HG02981 (cell line): ENCODE measurements at regions not wholly inside any gene's neighbourhood (a gene's known extent, or its start where the extent isn't known, plus 50 kb on each side); places are given as distances from the start of the nearest gene placed in this dataset.

Source experiments
- ATAC-seq: cut with Tn5 transposase; IDR thresholded peaks from one replicate; pipeline ENCODE4 v1.9.1; 2021; ENCODE audit warnings: mild to moderate bottlenecking, moderate library complexity; ENCODE audit not compliant: unreplicated experiment

GRCh38 chr2:177075254-177075653 lies 137.3 kb upstream of the HNRNPA3 start:
- ATAC-seq: no peak

DNA sequence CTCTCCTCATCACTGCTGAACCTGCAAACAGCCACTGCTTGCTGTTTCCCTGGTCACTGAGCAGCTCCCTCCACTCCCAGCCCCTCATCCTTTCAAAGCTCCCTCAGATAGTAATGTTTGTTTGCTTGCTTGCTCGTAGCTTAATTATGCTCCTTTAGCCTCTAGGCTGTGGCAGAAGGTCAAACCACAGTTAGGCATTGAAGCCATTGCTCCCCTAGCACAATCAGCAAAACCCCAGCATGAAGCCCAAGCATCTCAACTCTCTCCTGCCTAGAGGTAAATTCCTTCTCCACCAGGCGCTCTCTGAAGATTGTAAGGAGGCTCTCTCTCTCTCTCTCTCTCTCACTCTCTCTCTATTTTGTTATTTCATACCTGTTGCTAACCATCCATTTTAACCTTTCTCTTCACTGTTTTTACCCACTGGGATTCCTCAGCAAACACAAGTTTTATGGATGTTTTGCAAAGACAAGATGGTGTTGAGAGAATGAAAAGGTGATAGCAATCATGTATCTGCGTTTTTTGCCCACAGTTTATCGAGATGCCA lies 135.9 kb upstream of the HNRNPA3 start:
- ATAC-seq: no peak

DNA sequence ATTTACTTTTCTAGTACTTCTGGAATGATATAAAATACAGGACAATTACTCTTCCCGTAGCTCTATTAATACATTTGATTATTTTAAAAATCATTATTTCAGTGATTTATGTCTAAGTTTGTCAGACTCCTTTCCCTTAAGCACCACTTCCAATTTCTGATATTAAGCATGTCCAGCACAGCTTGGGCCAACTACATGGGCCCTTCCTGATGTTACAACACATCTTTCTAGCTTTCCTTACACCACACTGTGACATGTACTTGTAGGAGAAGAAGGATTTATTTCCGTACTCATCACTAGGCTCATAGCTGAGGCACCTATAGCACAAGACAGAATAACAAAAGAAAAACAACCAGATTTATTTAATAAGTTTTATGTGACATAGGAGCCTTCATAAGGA lies 134.8 kb upstream of the HNRNPA3 start:
- no peak for ATAC-seq

- no peak for ATAC-seq
These were observed 134.2 kb upstream of the HNRNPA3 start for GRCh38 chr2:177078416-177078815.

- no peak for ATAC-seq
These were observed 133.7 kb upstream of the HNRNPA3 start for GRCh38 chr2:177078855-177079254.

GRCh38 chr2:177080746-177081284 lies 131.8 kb upstream of the HNRNPA3 start:
- ATAC-seq: no peak

DNA sequence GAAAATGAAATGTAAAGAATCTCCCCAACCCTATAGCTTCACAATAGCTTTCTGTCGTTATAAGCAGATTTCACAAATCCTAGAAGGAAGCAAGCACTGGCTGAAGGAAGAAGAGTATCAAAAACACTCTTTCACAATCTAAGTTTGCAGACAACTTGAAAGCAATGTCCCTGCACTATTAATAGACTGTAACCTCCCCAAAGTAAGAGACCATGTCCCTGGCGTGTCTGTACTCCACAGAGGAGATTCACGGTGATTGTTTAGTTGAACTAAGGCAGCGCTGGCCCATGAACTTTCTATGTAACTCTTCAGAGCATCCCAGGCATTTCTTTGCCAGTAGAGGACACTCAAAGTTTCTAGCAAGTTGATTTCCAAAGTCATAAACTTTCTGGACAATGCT lies 128.0 kb upstream of the HNRNPA3 start:
- no peak for ATAC-seq

- ATAC-seq: no peak
These were observed 124.1 kb upstream of the HNRNPA3 start for GRCh38 chr2:177088529-177088928.

DNA sequence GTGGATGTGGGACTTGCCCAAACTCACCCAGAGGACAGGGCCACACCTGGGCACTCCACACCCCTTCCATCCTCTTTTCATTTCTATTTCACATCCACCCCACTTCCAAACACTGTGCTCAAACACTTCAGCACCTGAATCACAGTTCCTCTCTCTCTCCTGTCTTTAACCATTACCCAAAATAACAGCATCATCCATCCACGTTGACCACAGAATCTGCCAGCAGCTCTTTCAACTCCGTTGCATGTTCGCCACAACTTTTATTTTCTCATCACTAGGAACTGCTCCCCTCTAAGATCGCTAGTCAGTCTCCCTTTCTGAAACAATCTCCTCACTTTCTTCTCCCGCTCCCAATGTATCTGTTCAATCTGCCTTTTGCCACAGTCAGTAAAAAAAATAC lies 121.6 kb upstream of the HNRNPA3 start:
- ATAC-seq: no peak

GRCh38 chr2:177093371-177093770 lies 119.2 kb upstream of the HNRNPA3 start:
- no peak for ATAC-seq

- ATAC-seq: no peak
These were observed 114.5 kb upstream of the HNRNPA3 start for GRCh38 chr2:177098001-177098613.

- ATAC-seq: no peak
These were observed 110.7 kb upstream of the HNRNPA3 start for GRCh38 chr2:177101930-177102329.

GRCh38 chr2:177106212-177106611 lies 106.4 kb upstream of the HNRNPA3 start:
- ATAC-seq: no peak

- ATAC-seq: no peak
These were observed 103.7 kb upstream of the HNRNPA3 start for GRCh38 chr2:177108890-177109289.

- no peak for ATAC-seq
These were observed 97.9 kb upstream of the HNRNPA3 start for GRCh38 chr2:177114712-177115111.

DNA sequence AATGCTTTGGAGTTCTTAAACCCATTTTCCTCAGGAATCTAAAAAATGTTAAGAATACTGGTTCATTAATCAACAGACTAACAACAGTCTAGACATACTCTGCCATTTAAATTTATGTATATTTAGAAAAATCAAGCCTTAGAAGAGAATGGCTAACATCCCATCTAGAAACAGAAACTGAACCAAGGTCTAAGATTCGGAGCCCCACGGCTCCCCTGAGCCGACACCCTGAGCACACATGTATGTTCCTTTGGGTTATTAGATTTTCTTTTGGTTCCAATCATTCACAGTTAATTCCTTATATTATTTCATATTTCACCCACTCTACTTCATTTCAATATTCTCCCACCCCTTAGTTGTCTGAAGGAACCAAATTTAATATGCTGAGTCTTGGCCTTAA lies 94.8 kb upstream of the HNRNPA3 start:
- ATAC-seq: no peak

- no peak for ATAC-seq
These were observed 94.0 kb upstream of the HNRNPA3 start for GRCh38 chr2:177118636-177119035.

DNA sequence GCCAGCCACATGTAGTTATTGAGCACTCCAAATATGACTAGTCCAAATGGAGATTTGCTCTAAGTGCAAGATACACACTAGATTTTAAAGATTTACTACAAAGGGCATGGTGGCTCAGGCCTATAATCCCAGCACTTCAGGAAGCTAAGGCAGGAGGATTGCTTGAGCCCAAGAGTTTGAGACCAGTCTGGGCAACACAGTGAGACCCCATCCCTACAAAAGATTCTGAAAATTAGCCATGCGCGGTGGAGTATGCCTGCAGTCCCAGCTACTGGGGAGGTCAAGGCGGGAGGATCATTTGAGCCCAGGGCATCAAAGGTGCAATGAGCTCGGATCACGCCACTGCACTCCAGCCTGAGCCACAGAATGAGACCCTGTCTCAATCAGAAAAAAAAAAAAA lies 93.5 kb upstream of the HNRNPA3 start:
- no peak for ATAC-seq

- ATAC-seq: no peak
These were observed 89.5 kb upstream of the HNRNPA3 start for GRCh38 chr2:177123048-177123447.

GRCh38 chr2:177124371-177124770 lies 88.2 kb upstream of the HNRNPA3 start:
- ATAC-seq: no peak

- no peak for ATAC-seq
These were observed 84.8 kb upstream of the HNRNPA3 start for GRCh38 chr2:177127821-177128220.

- no peak for ATAC-seq
These were observed 83.0 kb upstream of the HNRNPA3 start for GRCh38 chr2:177129610-177130009.

DNA sequence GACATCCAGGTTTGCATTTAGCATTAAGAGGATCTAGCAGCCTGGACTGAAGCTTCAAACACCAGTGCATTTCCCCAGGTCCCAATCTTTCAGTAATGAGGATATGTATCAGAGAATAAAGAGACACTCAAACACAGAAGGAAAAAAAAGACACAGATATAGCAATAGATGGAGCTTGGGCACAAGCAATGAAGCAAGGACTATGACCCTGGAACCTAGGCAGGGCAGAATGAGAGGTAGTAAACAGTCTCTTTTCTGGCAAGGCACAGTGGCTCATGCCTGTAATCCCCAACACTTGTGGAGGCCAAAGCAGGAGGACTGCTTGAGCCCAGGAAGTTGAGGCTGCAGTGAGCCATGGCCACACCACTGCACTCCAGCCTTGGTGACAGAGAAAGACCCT lies 80.7 kb upstream of the HNRNPA3 start:
- ATAC-seq: no peak
